Activated T-cell treated with anti-CD3 and anti-CD28 coated beads for 4 hours (primary cell): ENCODE measurements at regions not wholly inside any gene's neighbourhood (a gene's known extent, or its start where the extent isn't known, plus 50 kb on each side); places are given as distances from the start of the nearest gene placed in this dataset.
"Not testable (repeated sequence)": the region's sequence is repeated elsewhere in the genome, so short reads cannot be mapped to it uniquely, and the experiment has no call there.

Source experiments
- DNase-seq: peaks from one replicate; pipeline ENCODE4 v3.0.0-alpha.2; 2020

- no peak for DNase-seq
Observed at GRCh38 chr4:66516940-66517339, 846.7 kb upstream of the EPHA5 start.

- no peak for DNase-seq
Observed at GRCh38 chr4:66506985-66507384, 836.7 kb upstream of the EPHA5 start.

- no peak for DNase-seq
Observed at GRCh38 chr4:66501997-66502396, 831.7 kb upstream of the EPHA5 start.

GRCh38 chr4:66490729-66491128, 820.4 kb upstream of the EPHA5 start:
- DNase-seq = no peak

- no peak for DNase-seq
Observed at GRCh38 chr4:66489783-66490452, 819.6 kb upstream of the EPHA5 start.

GRCh38 chr4:66489370-66489769, 819.1 kb upstream of the EPHA5 start:
- no peak for DNase-seq

- no peak for DNase-seq
Observed at GRCh38 chr4:66486068-66486467, 815.8 kb upstream of the EPHA5 start.

GRCh38 chr4:66482186-66482585, 811.9 kb upstream of the EPHA5 start:
- DNase-seq = no peak

GRCh38 chr4:66475596-66475995, 805.3 kb upstream of the EPHA5 start:
- no peak for DNase-seq

- DNase-seq = no peak
Observed at GRCh38 chr4:66465111-66465510, 794.8 kb upstream of the EPHA5 start.

- DNase-seq = not testable (repeated sequence)
Observed at GRCh38 chr4:66462890-66463289, 792.6 kb upstream of the EPHA5 start.

- DNase-seq = no peak
Observed at GRCh38 chr4:66451741-66452140, 781.5 kb upstream of the EPHA5 start.

GRCh38 chr4:66443008-66443407, 772.7 kb upstream of the EPHA5 start:
- DNase-seq = no peak

GRCh38 chr4:66439508-66439907, 769.2 kb upstream of the EPHA5 start:
- DNase-seq = no peak

GRCh38 chr4:66433706-66434105, 763.4 kb upstream of the EPHA5 start:
- DNase-seq = no peak

- no peak for DNase-seq
Observed at GRCh38 chr4:66430856-66431255, 760.6 kb upstream of the EPHA5 start.

GRCh38 chr4:66429276-66429675, 759.0 kb upstream of the EPHA5 start:
- no peak for DNase-seq

GRCh38 chr4:66416425-66416824, 746.1 kb upstream of the EPHA5 start:
- DNase-seq = no peak

GRCh38 chr4:66404141-66404540, 733.9 kb upstream of the EPHA5 start:
- DNase-seq = no peak

GRCh38 chr4:66376921-66377320, 706.6 kb upstream of the EPHA5 start:
- no peak for DNase-seq

GRCh38 chr4:66376396-66376795, 706.1 kb upstream of the EPHA5 start:
- no peak for DNase-seq

- DNase-seq = no peak
Observed at GRCh38 chr4:66373268-66373667, 703.0 kb upstream of the EPHA5 start.

GRCh38 chr4:66372706-66373105, 702.4 kb upstream of the EPHA5 start:
- DNase-seq = no peak

- DNase-seq = no peak
Observed at GRCh38 chr4:66367043-66367660, 696.9 kb upstream of the EPHA5 start.

GRCh38 chr4:66360395-66360794, 690.1 kb upstream of the EPHA5 start:
- not testable (repeated sequence) for DNase-seq
